ENCODE measurements at regions not wholly inside any gene's neighbourhood (a gene's known extent, or its start where the extent isn't known, plus 50 kb on each side); places are given as distances from the start of the nearest gene placed in this dataset.

- peak; percentile 73 for TF ChIP-seq CTCF (IDR thresholded peaks at IDR 0.05; ENCODE audit: low read length)
- TF ChIP-seq EZH2phosphoT487 (IDR thresholded peaks at IDR 0.05; ENCODE audit: low read length), result no peak
Measured at GRCh38 chr2:58571181-58571852, 330.2 kb upstream of the FANCL start.

Data from MM.1S (cell line).